AG10803 (cell line): ENCODE measurements at regions not wholly inside any gene's neighbourhood (a gene's known extent, or its start where the extent isn't known, plus 50 kb on each side); places are given as distances from the start of the nearest gene placed in this dataset.
A peak's percentile ranks its signal among the peaks of the same experiment; 100 is the strongest.

ENCODE experiments used
- DNase-seq: peaks from one replicate; pipeline ENCODE4 v3.0.0; 2010; ENCODE audit warnings: low read depth
- H3K4me3 ChIP-seq: 2 replicates; pipeline ENCODE4 v1.5.1; 2011; ENCODE audit warnings: mild to moderate bottlenecking, low read length, control low read depth
- TF ChIP-seq, protein P1 (sequence below): conservative IDR thresholded peaks from 2 replicates; pipeline ENCODE4 v1.5.1; 2011; ENCODE audit warnings: mild to moderate bottlenecking, low read length, control low read depth, inconsistent platforms

DNA sequence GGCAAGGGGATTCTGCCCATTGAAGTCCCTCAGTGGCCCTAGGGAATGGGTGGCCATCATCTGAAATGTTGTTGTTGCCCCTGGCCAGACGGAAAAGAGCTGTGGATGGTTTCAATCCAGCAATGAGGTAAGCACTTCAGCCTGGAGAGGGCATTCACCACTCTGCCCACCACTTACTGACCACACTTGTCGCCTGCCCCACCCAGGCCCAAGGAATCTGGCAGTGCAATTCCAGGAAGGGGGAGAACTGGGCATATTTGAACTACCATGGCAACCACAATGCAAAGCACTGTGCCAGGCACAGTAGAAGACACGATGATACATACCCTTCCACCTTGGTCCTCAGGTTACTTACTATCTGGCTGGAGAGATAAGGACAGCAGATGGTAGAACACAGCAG is 161.6 kb downstream of the PDGFRA start:
- TF ChIP-seq, protein P1, sequence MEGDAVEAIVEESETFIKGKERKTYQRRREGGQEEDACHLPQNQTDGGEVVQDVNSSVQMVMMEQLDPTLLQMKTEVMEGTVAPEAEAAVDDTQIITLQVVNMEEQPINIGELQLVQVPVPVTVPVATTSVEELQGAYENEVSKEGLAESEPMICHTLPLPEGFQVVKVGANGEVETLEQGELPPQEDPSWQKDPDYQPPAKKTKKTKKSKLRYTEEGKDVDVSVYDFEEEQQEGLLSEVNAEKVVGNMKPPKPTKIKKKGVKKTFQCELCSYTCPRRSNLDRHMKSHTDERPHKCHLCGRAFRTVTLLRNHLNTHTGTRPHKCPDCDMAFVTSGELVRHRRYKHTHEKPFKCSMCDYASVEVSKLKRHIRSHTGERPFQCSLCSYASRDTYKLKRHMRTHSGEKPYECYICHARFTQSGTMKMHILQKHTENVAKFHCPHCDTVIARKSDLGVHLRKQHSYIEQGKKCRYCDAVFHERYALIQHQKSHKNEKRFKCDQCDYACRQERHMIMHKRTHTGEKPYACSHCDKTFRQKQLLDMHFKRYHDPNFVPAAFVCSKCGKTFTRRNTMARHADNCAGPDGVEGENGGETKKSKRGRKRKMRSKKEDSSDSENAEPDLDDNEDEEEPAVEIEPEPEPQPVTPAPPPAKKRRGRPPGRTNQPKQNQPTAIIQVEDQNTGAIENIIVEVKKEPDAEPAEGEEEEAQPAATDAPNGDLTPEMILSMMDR = no peak
- no peak overlapping the region for H3K4me3 ChIP-seq

DNA sequence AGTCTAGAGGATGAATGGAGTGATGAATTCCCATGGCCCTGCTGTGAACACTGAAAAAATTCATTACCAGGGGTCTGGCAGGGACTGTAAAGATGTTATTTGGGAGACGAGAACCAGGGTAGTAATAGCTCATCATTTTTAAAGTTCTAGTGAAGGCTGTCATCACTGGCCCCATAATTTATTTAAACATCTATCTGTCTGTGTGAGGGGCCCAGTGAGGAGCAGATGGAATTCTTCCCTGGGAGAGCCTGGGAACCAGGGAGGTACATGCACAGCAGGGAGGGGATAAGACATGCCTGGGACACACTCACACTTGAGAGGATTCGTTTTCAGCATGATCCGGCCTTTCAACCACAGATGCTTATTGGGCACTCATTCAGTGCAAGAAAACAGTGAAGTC is 162.0 kb downstream of the PDGFRA start:
- H3K4me3 ChIP-seq = no peak overlapping the region
- DNase-seq = no peak
- TF ChIP-seq, protein P1 = no peak

More for the DNA sequence above, 161.6 kb downstream of the PDGFRA start:
- DNase-seq = no peak

DNA sequence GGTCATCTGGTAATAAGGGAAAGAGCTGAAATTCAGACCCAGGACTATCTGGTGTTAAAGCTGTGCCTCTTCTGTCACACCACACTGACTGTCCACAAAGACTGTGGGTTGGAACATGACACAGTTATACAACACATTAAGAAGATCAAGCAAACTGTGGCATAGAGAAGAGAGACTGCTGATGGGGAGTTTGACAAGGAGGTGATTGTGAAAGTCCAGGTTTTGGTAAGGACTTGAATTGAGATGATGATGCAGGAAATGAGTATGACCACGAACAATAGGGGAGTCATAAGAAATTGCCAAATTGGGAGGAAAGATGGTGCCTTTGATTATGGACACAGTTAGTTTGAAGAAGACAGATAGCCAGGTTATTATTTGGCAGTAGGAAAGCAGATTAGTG is 163.4 kb downstream of the PDGFRA start:
- H3K4me3 ChIP-seq = no peak overlapping the region
- DNase-seq = no peak
- TF ChIP-seq, protein P1 = no peak

DNA sequence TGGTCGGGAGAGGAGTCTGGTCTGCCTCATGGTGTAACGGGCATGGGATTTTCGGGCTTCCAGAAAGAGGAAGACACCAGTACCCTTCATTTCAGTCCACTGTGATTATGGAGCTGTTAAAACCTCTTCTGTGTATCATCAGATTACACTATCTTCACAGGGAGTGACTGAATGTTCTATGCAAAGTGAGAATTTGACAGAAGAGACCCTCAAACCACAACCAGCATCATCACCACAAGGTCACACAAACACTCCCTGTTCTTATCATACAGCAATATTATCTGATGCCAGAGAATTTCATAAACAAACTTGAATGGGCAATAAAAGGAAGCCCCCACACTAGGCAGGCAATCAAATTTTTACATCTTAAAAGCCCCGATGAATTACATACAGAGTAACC is 164.2 kb downstream of the PDGFRA start:
- no peak overlapping the region for H3K4me3 ChIP-seq
- DNase-seq = no peak
- TF ChIP-seq, protein P1 = no peak

DNA sequence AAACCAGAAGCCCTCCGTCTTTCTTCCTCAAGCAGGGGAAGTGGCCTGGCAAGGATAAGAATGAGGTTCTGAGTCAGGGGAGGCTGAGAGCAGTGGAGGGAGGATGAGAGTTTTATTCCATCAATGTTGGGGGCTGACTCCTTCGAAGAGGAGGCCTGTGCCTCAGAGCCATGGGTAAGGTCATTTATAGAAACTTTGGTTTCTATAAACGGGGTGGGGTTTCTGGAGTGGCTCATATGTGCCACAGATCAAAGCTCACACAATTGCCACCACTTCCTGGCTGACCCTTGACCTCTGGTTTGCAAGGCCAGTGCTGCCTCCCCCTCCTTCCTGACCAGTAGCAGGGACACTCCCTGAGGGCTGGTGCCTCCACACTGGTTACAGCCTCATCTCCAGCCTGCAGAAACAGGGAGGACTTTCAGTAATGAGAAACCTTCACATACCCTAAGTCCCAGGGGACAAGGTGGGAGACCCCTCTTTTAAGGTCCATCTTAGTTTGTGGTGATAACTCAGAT is 166.0 kb downstream of the PDGFRA start:
- no peak overlapping the region for H3K4me3 ChIP-seq

DNA sequence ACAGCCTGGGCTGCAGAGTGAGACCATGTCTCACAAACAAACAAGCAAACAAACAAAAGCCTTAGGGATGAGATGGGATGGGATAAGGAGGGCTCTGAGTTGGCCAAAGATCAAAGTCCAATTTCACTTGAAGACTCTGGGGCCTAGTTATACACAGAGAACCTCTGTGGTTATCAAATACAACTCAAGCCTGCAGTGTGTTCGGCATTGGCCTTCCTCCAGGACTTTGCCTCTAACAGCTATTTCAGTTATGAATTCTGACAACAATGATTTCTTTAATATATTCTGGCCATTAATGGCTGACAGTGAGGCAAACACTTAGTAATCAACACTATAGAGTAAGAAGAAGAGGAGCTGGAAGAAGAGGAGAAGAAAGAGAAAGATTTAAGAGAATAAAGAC is 171.1 kb downstream of the PDGFRA start:
- TF ChIP-seq, protein P1 = no peak
- no peak overlapping the region for H3K4me3 ChIP-seq
- DNase-seq = no peak

More for the DNA sequence above, 166.0 kb downstream of the PDGFRA start:
- no peak for DNase-seq
- TF ChIP-seq, protein P1 = no peak

DNA sequence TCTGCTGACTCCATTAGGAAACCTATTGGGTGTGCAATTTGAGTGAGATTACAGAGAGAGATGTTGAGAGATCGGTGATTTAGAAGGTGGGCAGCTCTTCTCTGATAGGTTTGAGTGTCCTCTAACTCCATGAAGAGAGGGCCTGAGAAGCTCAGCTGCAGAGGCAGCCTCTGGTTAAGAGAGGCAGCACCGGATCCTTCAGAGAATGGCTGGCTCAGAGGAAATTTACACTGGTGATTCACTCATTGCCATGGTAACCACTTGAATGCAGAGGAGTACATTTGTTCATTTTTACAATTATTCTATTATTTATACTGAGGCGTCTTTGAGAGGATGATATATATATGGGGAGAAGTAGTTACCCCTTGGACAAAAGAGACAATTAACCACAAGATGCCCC is 171.7 kb downstream of the PDGFRA start:
- no peak overlapping the region for H3K4me3 ChIP-seq
- DNase-seq = peak; percentile 78
- TF ChIP-seq, protein P1 = no peak
